ENCODE measurements at regions not wholly inside any gene's neighbourhood (a gene's known extent, or its start where the extent isn't known, plus 50 kb on each side); places are given as distances from the start of the nearest gene placed in this dataset.

DNA sequence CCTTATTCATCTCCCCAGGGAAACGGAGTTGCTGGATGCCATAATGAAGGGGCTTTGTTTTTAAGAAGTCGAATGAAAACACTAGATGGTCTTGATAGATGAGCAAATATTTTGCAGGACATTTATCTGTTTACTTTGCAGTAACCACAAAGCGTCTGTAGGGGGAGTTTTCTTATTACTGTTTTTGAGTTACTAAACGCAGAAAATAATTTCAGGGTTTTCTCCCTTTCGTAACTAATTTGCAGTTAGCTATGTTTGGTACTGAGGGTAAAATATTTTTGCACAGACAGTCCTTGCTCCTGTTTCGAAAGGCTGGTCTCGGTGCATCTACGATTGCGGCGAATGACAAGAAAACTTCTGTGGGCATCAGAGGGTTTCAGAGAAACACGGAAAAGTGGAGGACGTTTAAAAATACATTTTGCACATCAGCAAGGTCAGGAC is 505.6 kb upstream of the MKI67 start:
- TF ChIP-seq, protein P1, sequence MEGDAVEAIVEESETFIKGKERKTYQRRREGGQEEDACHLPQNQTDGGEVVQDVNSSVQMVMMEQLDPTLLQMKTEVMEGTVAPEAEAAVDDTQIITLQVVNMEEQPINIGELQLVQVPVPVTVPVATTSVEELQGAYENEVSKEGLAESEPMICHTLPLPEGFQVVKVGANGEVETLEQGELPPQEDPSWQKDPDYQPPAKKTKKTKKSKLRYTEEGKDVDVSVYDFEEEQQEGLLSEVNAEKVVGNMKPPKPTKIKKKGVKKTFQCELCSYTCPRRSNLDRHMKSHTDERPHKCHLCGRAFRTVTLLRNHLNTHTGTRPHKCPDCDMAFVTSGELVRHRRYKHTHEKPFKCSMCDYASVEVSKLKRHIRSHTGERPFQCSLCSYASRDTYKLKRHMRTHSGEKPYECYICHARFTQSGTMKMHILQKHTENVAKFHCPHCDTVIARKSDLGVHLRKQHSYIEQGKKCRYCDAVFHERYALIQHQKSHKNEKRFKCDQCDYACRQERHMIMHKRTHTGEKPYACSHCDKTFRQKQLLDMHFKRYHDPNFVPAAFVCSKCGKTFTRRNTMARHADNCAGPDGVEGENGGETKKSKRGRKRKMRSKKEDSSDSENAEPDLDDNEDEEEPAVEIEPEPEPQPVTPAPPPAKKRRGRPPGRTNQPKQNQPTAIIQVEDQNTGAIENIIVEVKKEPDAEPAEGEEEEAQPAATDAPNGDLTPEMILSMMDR (conservative IDR thresholded peaks at IDR 0.05) = peak; percentile 82
- no peak for DNase-seq (ENCODE audit: extremely low spot score, unreplicated experiment)
- H3K4me1 Mint-ChIP-seq (ENCODE audit: unreplicated experiment) = peaks cover 35% of the 10 kb centered on the region
- H3K27me3 Mint-ChIP-seq = peaks cover 19% of the 10 kb centered on the region
- no peaks in the 10 kb centered on the region for H3K36me3 Mint-ChIP-seq
- H3K4me3 Mint-ChIP-seq = no peak overlapping the region
- H3K27ac Mint-ChIP-seq = no peak overlapping the region
- H3K9me3 Mint-ChIP-seq = peaks cover 3% of the 10 kb centered on the region

DNA sequence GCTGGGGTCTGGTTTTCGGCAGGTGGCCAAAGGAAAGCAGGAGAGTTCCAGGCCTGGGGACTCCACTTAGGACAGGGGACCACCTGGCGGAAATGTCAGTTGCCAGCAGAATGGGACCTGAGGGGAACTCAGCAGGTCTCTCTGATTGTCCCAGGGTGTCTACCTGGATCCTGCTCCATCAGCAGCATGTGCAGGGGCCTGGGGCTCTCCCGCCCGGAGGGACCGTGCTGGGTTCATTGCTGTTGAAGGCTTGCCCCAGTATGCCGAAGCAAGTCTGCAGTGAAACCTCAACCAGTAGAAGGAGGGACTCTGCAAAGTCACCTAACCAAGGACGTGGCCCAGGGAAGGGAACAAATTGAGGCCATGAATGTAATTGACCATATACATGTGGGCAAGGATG is 506.5 kb upstream of the MKI67 start:
- Mint-ChIP-seq H3K36me3 (no peaks in the 10 kb centered on the region), H3K27ac (no peak overlapping the region), H3K27me3 (peaks cover 15% of the 10 kb centered on the region), H3K4me3 (no peak overlapping the region), H3K4me1 (ENCODE audit: unreplicated experiment) (peaks cover 31% of the 10 kb centered on the region), H3K9me3 (no peaks in the 10 kb centered on the region)
- no peak for DNase-seq (ENCODE audit: extremely low spot score, unreplicated experiment)
- TF ChIP-seq, protein P1 (conservative IDR thresholded peaks at IDR 0.05) = no peak

DNA sequence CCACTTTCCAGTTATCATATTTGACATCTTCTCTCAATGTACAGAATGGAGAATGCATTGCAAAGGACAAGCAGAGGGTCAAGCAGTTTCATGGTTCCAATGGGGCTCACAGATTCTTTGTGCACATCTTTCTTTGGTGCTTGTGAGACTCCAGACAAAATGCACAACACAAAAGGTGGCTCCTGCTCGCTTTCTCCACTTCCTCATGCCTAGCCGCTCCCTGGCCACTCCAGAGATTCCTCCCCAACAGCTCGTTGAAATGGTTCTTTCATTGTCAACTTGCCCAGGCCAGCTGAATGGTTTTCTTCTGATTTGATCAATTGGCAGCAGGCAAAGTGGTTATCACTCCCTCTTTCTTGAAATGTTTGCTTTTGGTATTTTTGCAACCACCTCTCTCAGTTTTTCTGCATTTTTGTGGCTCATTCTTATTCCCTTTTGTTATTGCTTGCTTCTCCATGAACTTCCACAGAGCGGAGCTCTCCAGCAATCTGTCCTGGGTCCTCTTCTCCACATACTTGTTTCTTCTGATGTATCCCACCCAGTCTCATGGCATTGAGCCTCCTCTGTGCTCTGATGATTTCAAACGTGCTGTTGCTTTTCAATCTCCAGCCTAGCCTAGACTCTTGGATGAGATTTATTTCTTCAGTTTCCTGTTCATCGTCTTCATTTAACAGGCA is 507.8 kb upstream of the MKI67 start:
- TF ChIP-seq, protein P1 (conservative IDR thresholded peaks at IDR 0.05) = peak; percentile 55
- Mint-ChIP-seq H3K36me3 (no peaks in the 10 kb centered on the region), H3K4me1 (ENCODE audit: unreplicated experiment) (peaks cover 26% of the 10 kb centered on the region), H3K27ac (peak overlapping the region; percentile 2), H3K4me3 (no peak overlapping the region), H3K9me3 (no peaks in the 10 kb centered on the region), H3K27me3 (peaks cover 11% of the 10 kb centered on the region)
- no peak for DNase-seq (ENCODE audit: extremely low spot score, unreplicated experiment)

DNA sequence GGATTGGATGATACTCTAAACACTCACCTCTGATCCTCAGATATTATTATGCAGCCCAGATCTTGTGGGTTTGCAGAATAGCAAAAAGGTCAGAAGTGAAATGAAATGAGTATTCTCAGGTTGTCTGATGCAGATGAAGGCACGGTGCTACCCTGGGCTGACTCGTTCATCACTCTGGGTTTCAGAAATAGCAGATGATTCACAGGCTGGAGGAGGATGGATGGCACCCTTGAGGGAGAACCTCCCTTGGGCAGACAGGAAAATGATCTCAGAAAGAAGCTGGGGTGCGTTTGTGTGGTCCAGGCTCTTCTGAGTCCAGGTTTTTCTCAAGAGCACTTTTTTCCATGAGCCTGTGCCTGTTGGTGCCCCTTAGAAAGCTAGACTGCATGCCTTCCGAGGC is 515.8 kb upstream of the MKI67 start:
- no peak for DNase-seq (ENCODE audit: extremely low spot score, unreplicated experiment)
- H3K9me3 Mint-ChIP-seq = no peaks in the 10 kb centered on the region
- H3K4me3 Mint-ChIP-seq = no peak overlapping the region
- no peaks in the 10 kb centered on the region for H3K27me3 Mint-ChIP-seq
- no peaks in the 10 kb centered on the region for H3K36me3 Mint-ChIP-seq
- no peak overlapping the region for H3K27ac Mint-ChIP-seq
- TF ChIP-seq, protein P1 (conservative IDR thresholded peaks at IDR 0.05) = no peak
- H3K4me1 Mint-ChIP-seq (ENCODE audit: unreplicated experiment) = no peaks in the 10 kb centered on the region

DNA sequence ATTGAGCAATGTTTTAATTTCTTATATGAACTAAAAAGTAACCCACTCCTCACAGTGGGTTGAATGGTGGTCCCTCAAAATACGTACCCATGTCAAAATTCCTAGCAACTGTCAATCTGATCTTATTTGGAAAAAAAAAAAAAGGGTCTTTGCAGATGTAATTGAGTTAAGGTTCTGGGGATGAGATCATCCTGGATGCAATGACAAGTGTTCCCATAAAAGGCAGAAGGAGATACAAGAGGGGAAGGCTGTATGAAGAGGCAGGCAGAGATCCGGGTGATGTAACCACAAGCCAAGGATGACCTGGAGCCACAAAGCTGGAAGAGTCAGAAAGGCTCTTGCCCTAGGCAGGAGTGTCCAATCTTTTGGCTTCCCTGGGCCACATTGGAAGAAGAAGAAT is 516.3 kb upstream of the MKI67 start:
- H3K4me1 Mint-ChIP-seq (ENCODE audit: unreplicated experiment) = no peaks in the 10 kb centered on the region
- H3K9me3 Mint-ChIP-seq = no peaks in the 10 kb centered on the region
- TF ChIP-seq, protein P1 (conservative IDR thresholded peaks at IDR 0.05) = no peak
- H3K27me3 Mint-ChIP-seq = no peaks in the 10 kb centered on the region
- no peak for DNase-seq (ENCODE audit: extremely low spot score, unreplicated experiment)
- no peaks in the 10 kb centered on the region for H3K36me3 Mint-ChIP-seq
- no peak overlapping the region for H3K27ac Mint-ChIP-seq
- H3K4me3 Mint-ChIP-seq = no peak overlapping the region

Measured in type B pancreatic cell (in vitro differentiated cells).